HG03442 (cell line): ENCODE measurements at regions not wholly inside any gene's neighbourhood (a gene's known extent, or its start where the extent isn't known, plus 50 kb on each side); places are given as distances from the start of the nearest gene placed in this dataset.
"Not testable (repeated sequence)": the region's sequence is repeated elsewhere in the genome, so short reads cannot be mapped to it uniquely, and the experiment has no call there.

ENCODE experiments used
- ATAC-seq: cut with Tn5 transposase; IDR thresholded peaks from one replicate; pipeline ENCODE4 v1.9.1; 2021; ENCODE audit warnings: mild to moderate bottlenecking, moderate library complexity; ENCODE audit not compliant: unreplicated experiment

GRCh38 chr2:193845604-193846003 is 1650.9 kb upstream of the TMEFF2 start:
- no peak for ATAC-seq

- ATAC-seq: no peak
Measured at GRCh38 chr2:193843675-193844074, 1648.9 kb upstream of the TMEFF2 start.

GRCh38 chr2:193841384-193842150 is 1646.8 kb upstream of the TMEFF2 start:
- no peak for ATAC-seq

DNA sequence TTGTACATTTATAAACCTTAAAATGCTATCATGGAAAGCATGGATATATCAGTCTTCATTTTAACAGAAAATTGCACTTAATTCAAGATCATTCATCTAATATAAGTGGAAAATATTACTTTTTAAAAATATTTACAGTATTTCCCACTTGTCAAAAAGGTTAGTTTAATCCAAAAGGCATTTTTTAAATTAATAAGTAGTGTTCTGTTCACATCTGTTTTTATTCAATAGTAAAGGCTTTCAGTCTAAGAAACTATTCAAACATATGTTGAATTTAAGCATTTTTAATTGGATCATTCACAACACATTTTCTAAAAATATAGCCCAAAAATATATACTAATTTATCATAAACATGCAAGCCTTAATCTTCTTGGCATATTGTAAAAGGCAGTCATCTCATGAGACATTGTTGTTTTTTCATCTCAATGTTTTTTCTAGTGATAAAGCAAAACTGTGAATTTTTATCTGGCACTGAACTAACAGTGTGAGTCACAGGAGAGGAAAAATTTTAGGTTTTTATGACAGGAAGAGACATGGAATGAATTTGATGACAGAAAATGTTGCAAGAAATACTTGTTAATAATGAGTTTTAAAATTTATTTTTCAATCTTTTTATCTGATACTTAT is 1642.5 kb upstream of the TMEFF2 start:
- no peak for ATAC-seq

- not testable (repeated sequence) for ATAC-seq
Measured at GRCh38 chr2:193836424-193837006, 1641.8 kb upstream of the TMEFF2 start.

GRCh38 chr2:193833895-193834294 is 1639.2 kb upstream of the TMEFF2 start:
- ATAC-seq: not testable (repeated sequence)

GRCh38 chr2:193824474-193824873 is 1629.7 kb upstream of the TMEFF2 start:
- no peak for ATAC-seq

DNA sequence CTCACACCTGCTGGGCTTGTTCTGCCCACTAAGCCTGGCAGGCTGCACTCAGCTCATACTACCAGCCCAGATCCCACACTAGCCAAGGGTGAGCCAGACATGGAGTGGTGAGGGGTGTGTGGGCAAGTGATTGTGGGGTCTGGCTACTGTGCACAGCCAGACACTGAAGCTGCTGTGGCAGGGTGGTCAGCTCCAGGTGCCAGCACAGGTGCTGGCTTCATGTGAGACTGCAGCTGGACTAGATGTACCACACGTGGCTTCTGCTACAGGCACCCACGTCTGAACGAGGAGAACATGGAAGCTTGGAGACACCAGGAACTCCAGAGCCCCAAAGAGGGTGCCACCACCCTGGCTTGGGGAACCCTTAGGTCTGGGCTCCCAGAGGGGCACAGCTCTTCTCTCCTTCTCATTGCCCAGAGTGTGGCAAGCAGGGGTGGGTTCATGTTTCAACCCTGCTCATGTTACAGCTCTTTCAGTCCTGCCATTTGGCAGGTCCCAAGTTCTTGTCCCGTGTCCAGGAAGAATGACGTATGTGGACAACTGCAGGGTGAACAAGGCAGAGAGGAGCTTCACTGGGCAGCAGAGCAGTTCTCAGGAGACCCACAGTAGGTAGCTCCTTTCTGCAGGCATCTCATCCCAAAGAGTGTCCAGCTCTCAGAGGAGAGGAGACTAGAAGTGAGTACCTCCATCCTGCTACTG is 1624.2 kb upstream of the TMEFF2 start:
- no peak for ATAC-seq

GRCh38 chr2:193816008-193816407 is 1621.3 kb upstream of the TMEFF2 start:
- no peak for ATAC-seq

- ATAC-seq: no peak
Measured at GRCh38 chr2:193810533-193810932, 1615.8 kb upstream of the TMEFF2 start.

DNA sequence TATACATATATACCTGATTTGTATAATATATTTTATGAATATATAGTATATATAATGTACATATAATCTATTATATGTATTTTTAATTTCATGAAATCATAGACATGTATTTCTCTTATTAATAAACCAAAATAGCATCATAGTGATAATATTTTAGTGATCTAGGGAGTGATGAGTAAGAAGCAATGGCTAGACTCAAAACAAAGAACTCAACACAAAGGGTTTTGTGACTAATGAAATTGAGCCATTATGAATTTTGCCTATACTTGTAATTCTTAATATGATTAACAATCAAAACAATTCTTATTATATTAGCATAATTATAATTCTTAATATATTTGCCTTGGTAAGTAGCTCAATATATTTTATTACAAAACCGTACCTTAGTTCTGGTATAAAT is 1614.1 kb upstream of the TMEFF2 start:
- no peak for ATAC-seq

GRCh38 chr2:193806088-193806774 is 1611.5 kb upstream of the TMEFF2 start:
- ATAC-seq: no peak

DNA sequence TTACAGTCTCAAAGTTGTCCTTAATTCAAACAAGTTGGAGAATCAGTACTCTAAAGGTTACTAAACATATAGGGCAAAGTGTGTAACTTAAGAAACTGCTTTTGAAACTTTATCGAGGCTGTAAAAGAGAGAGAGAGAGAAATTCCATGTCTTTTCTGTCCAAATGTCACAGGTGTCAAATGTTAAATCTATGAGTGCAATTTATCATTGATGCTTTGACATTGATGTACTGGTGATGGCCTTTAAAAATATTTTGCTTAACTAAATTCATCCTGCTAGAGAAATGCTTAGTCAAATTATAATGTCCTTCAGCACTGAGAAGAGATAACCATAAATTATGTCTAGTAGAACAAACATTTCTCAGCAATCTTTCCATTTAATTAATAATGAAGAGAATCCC is 1602.1 kb upstream of the TMEFF2 start:
- no peak for ATAC-seq

DNA sequence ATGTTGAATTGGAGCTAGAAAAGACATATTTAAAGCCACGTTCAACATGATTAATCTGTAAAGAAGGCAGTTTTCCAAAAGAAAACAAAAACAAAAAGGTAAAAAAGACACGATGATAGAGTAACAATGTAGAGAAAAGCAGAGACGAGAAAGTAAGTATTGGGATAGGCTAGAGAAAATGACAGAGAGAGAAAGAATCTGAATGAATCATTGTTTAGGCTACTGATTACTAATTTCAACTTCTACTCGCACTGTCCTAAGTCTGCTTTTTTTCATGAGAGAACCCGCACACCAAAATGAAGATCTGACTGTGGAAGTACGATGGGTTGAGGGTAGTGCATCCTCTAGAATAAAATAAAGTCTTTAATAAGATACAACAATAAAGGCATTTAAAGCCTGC is 1599.2 kb upstream of the TMEFF2 start:
- ATAC-seq: no peak

DNA sequence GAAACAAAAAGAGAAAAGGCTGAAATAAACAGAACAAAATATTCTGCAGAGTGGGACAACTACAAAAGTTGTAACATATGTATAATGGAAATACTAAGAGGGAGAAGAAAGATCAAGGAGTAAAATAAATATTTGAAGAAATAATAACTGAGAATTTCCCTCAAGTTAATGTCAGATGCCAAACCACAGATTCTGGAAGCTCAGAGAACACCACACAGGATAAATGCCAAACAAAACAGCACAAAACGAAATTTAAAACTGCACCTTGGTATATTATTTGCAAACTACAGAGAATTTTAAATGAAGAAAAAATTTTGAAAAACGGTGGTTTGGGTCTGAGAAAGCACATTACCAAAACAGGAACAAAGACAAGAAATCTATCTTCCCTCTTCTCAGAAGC is 1588.9 kb upstream of the TMEFF2 start:
- no peak for ATAC-seq

GRCh38 chr2:193778293-193778692 is 1583.6 kb upstream of the TMEFF2 start:
- ATAC-seq: no peak

- no peak for ATAC-seq
Measured at GRCh38 chr2:193776988-193777387, 1582.3 kb upstream of the TMEFF2 start.

- ATAC-seq: no peak
Measured at GRCh38 chr2:193774166-193774565, 1579.4 kb upstream of the TMEFF2 start.

DNA sequence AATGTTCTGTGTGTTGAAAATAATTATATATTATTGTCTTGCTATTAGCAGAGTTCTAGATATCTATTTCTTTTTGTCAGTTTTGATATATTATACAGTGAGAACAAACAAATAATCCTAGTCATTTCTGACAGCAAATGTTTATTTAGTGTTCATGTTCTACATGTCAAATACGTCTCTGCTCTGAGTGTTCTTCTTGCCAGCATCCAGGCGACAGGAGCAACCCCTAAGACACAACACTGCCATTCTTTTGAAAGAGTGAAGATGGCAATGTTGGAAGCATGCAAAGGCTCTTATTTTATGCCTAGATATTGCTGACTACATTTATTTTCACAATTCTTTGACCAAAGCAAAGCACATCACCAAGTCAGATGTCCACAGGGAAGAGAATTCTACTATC is 1556.6 kb upstream of the TMEFF2 start:
- ATAC-seq: no peak

GRCh38 chr2:193749485-193749884 is 1554.8 kb upstream of the TMEFF2 start:
- no peak for ATAC-seq

DNA sequence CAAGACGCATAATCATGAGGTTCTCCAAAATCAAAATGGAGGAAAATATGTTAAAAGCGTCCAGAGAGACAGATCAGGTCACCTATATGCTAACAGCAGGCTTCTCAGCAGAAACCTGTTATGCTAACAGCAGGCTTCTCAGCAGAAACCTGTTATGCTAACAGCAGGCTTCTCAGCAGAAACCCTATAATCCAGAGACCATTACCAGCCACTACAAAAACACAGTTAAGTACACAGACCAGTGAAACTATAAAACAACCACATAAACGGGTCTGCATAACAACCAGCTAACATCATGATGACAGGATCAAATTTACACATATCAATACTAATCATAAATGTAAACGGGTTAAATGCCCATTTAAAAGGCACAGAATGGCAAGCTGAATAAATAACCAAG is 1548.4 kb upstream of the TMEFF2 start:
- no peak for ATAC-seq
